ENCODE measurements at regions not wholly inside any gene's neighbourhood (a gene's known extent, or its start where the extent isn't known, plus 50 kb on each side); places are given as distances from the start of the nearest gene placed in this dataset.
A peak's percentile ranks its signal among the peaks of the same experiment; 100 is the strongest.
"Not testable (repeated sequence)": the region's sequence is repeated elsewhere in the genome, so short reads cannot be mapped to it uniquely, and the experiment has no call there.

DNA sequence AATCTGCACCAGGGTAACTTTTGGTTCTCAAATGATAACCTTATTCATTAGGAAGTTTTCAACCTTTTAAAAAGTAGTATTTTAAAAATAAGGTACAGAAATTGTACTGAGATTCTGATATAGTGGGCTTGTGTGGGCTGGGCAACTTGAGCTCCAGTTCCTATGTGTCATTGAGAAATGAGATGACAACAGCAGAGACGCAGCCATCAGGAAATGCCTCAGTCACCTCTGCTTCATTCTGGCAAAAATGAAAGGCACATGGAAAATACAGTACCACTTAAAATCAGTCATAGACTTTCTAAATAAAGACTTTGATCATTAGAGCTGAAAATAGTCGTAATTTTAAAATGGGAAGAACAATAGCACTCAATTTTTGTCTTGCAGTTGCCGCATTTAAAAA is 480.2 kb downstream of the PLK2 start:
- DNase-seq (ENCODE audit: low spot score), result no peak
- H4K8ac ChIP-seq (ENCODE audit: low read depth, low read length), result no peak overlapping the region
- whole genome bisulfite sequencing, 2 donors (ENCODE audit: extremely low coverage in 2 of 2, insufficient read length in 2 of 2, insufficient replicate concordance in 1 of 2), result no CpG with 5 or more reads among the region's 3 CpGs
- H3K9ac ChIP-seq (ENCODE audit: low read depth, low read length, poor library complexity), result no peak overlapping the region
- H2BK15ac ChIP-seq (ENCODE audit: low read length), result no peak overlapping the region
- no peak overlapping the region for H4K91ac ChIP-seq (ENCODE audit: low read depth, low read length, poor library complexity)
- no peaks in the 10 kb centered on the region for H3K36me3 ChIP-seq (replicated peaks in 1 of 2; ENCODE audit: control insufficient read depth in 2 of 2, insufficient read depth in 2 of 2, low read length in 2 of 2)
- no peaks in the 10 kb centered on the region for H3K27me3 ChIP-seq (ENCODE audit: control insufficient read depth in 3 of 3, insufficient read depth in 3 of 3, low read depth in 1 of 3, low read length in 3 of 3)
- H3K4me1 ChIP-seq (ENCODE audit: control insufficient read depth in 2 of 2, insufficient read depth in 1 of 2, low read depth in 1 of 2, low read length in 2 of 2), result no peaks in the 10 kb centered on the region
- no peak overlapping the region for H3K23ac ChIP-seq (ENCODE audit: low read depth, low read length, poor library complexity)
- H3K27ac ChIP-seq (replicated peaks; ENCODE audit: low read length), result no peak overlapping the region
- no peak overlapping the region for H2AK5ac ChIP-seq (ENCODE audit: low read depth, low read length)
- no peak overlapping the region for H3K18ac ChIP-seq (ENCODE audit: low read length)
- H2BK5ac ChIP-seq (ENCODE audit: low read length), result no peak overlapping the region
- no peak overlapping the region for H3K4me3 ChIP-seq (ENCODE audit: low read length in 2 of 2)
- no peaks in the 10 kb centered on the region for H3K79me1 ChIP-seq (ENCODE audit: low read depth, low read length)
- H3K9me3 ChIP-seq (replicated peaks in 1 of 2; ENCODE audit: control insufficient read depth in 2 of 2, insufficient read depth in 1 of 2, low read depth in 1 of 2, low read length in 2 of 2), result no peaks in the 10 kb centered on the region
- no peak overlapping the region for H3K14ac ChIP-seq (ENCODE audit: low read length)
- H2BK120ac ChIP-seq (ENCODE audit: low read depth, low read length), result no peak overlapping the region
- H3K4me2 ChIP-seq (ENCODE audit: insufficient read depth, low read length, poor library complexity, severe bottlenecking), result no peak overlapping the region
- no peak overlapping the region for H3K4ac ChIP-seq (ENCODE audit: low read length)
- H2AFZ ChIP-seq (ENCODE audit: low read length), result no peak overlapping the region
- no peak overlapping the region for H2BK12ac ChIP-seq (ENCODE audit: low read length)

DNA sequence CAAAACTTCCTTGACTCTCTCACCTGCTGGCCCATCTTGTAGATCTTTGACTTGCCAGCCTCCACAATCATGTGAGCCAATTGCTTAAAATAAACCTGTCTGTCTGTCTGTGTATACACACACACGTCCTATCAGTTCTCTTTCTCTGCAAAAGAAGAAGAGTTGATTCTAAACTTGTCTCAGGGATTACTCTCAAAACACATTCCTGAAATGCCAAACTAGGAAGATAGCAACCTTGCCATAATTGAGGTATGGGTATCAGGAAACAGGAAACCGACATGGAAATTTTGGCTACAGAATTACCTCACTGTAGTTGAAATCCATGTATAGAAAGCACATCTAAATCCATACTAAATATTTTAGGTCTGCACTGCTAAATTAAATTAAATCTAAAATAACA is 483.4 kb downstream of the PLK2 start:
- Histone ChIP-seq H2BK15ac (ENCODE audit: low read length) (no peak overlapping the region), H2BK120ac (ENCODE audit: low read depth, low read length) (no peak overlapping the region), H3K4me1 (ENCODE audit: control insufficient read depth in 2 of 2, insufficient read depth in 1 of 2, low read depth in 1 of 2, low read length in 2 of 2) (no peaks in the 10 kb centered on the region), H3K18ac (ENCODE audit: low read length) (no peak overlapping the region), H3K4me2 (ENCODE audit: insufficient read depth, low read length, poor library complexity, severe bottlenecking) (no peak overlapping the region), H2BK5ac (ENCODE audit: low read length) (no peak overlapping the region), H3K14ac (ENCODE audit: low read length) (no peak overlapping the region), H3K27me3 (ENCODE audit: control insufficient read depth in 3 of 3, insufficient read depth in 3 of 3, low read depth in 1 of 3, low read length in 3 of 3) (no peaks in the 10 kb centered on the region), H3K9me3 (replicated peaks in 1 of 2; ENCODE audit: control insufficient read depth in 2 of 2, insufficient read depth in 1 of 2, low read depth in 1 of 2, low read length in 2 of 2) (no peaks in the 10 kb centered on the region), H2BK12ac (ENCODE audit: low read length) (no peak overlapping the region), H3K36me3 (replicated peaks in 1 of 2; ENCODE audit: control insufficient read depth in 2 of 2, insufficient read depth in 2 of 2, low read length in 2 of 2) (no peaks in the 10 kb centered on the region), H3K27ac (replicated peaks; ENCODE audit: low read length) (no peak overlapping the region), H2AK5ac (ENCODE audit: low read depth, low read length) (no peak overlapping the region), H3K79me1 (ENCODE audit: low read depth, low read length) (no peaks in the 10 kb centered on the region), H3K4me3 (ENCODE audit: low read length in 2 of 2) (no peak overlapping the region), H3K9ac (ENCODE audit: low read depth, low read length, poor library complexity) (no peak overlapping the region), H2AFZ (ENCODE audit: low read length) (no peak overlapping the region), H4K8ac (ENCODE audit: low read depth, low read length) (no peak overlapping the region), H4K91ac (ENCODE audit: low read depth, low read length, poor library complexity) (no peak overlapping the region), H3K23ac (ENCODE audit: low read depth, low read length, poor library complexity) (no peak overlapping the region), H3K4ac (ENCODE audit: low read length) (no peak overlapping the region)
- DNase-seq (ENCODE audit: low spot score), result no peak
- no CpG with 5 or more reads among the region's 2 CpGs for WGBS, 2 donors (ENCODE audit: extremely low coverage in 2 of 2, insufficient read length in 2 of 2, insufficient replicate concordance in 1 of 2)

DNA sequence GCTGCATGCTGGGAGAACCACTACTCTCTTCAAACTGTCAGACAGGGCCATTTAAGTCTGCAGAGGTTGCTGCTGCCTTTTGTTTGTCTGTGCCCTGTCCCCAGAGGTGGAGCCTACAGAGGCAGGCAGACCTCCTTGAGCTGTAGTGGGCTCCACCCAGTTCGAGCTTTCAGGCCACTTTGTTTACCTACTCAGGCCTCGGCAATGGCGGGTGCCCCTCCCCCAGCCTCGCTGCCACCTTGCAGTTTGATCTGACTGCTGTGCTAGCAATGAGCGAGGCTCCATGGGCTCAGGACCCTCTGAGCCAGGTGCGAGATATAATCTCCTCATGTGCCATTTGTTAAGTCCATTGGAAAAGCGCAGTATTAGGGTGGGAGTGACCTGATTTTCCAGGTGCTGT is 487.8 kb downstream of the PLK2 start:
- H3K9me3 ChIP-seq (replicated peaks in 1 of 2; ENCODE audit: control insufficient read depth in 2 of 2, insufficient read depth in 1 of 2, low read depth in 1 of 2, low read length in 2 of 2); H3K18ac ChIP-seq (ENCODE audit: low read length); H2AFZ ChIP-seq (ENCODE audit: low read length); H3K27me3 ChIP-seq (ENCODE audit: control insufficient read depth in 3 of 3, insufficient read depth in 3 of 3, low read depth in 1 of 3, low read length in 3 of 3); H3K4ac ChIP-seq (ENCODE audit: low read length); H2BK15ac ChIP-seq (ENCODE audit: low read length); H3K4me3 ChIP-seq (ENCODE audit: low read length in 2 of 2); H4K8ac ChIP-seq (ENCODE audit: low read depth, low read length); H2BK12ac ChIP-seq (ENCODE audit: low read length); H4K91ac ChIP-seq (ENCODE audit: low read depth, low read length, poor library complexity); H3K4me1 ChIP-seq (ENCODE audit: control insufficient read depth in 2 of 2, insufficient read depth in 1 of 2, low read depth in 1 of 2, low read length in 2 of 2); H2AK5ac ChIP-seq (ENCODE audit: low read depth, low read length); H3K36me3 ChIP-seq (replicated peaks in 1 of 2; ENCODE audit: control insufficient read depth in 2 of 2, insufficient read depth in 2 of 2, low read length in 2 of 2); H3K14ac ChIP-seq (ENCODE audit: low read length); DNase-seq (ENCODE audit: low spot score); H3K27ac ChIP-seq (replicated peaks; ENCODE audit: low read length); H3K9ac ChIP-seq (ENCODE audit: low read depth, low read length, poor library complexity); H3K23ac ChIP-seq (ENCODE audit: low read depth, low read length, poor library complexity); H3K79me1 ChIP-seq (ENCODE audit: low read depth, low read length); H2BK120ac ChIP-seq (ENCODE audit: low read depth, low read length); H3K4me2 ChIP-seq (ENCODE audit: insufficient read depth, low read length, poor library complexity, severe bottlenecking); H2BK5ac ChIP-seq (ENCODE audit: low read length): not testable (repeated sequence)
- WGBS, 2 donors (ENCODE audit: extremely low coverage in 2 of 2, insufficient read length in 2 of 2, insufficient replicate concordance in 1 of 2), result no CpG with 5 or more reads among the region's 7 CpGs

DNA sequence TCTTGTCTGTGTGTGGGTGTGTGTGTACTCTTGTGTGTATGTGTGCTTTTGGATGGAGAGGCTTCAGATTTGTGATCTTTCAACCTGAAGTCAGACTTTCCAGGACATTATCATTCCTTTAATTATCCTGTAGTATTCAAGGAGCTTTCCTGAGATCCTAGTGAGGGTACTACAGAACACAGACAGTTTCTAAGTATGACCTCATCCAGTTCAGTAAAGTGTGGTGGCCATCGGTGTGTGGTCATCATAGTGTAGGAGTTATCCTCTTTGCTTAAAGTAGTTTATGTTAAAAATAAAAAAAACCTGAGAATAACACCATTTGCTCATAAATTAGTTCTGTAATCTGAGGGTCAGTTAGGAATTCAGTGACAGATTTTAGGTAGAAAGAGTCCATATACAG is 478.0 kb upstream of the ACTBL2 start:
- Histone ChIP-seq H3K36me3 (replicated peaks in 1 of 2; ENCODE audit: control insufficient read depth in 2 of 2, insufficient read depth in 2 of 2, low read length in 2 of 2) (no peaks in the 10 kb centered on the region), H4K91ac (ENCODE audit: low read depth, low read length, poor library complexity) (no peak overlapping the region), H3K9ac (ENCODE audit: low read depth, low read length, poor library complexity) (no peak overlapping the region)

More for the DNA sequence above, 478.0 kb upstream of the ACTBL2 start:
- DNase-seq (ENCODE audit: low spot score), result no peak
- no peaks in the 10 kb centered on the region for H3K27me3 ChIP-seq (ENCODE audit: control insufficient read depth in 3 of 3, insufficient read depth in 3 of 3, low read depth in 1 of 3, low read length in 3 of 3)
- H3K4me1 ChIP-seq (ENCODE audit: control insufficient read depth in 2 of 2, insufficient read depth in 1 of 2, low read depth in 1 of 2, low read length in 2 of 2), result no peaks in the 10 kb centered on the region
- no peak overlapping the region for H2BK120ac ChIP-seq (ENCODE audit: low read depth, low read length)
- H3K23ac ChIP-seq (ENCODE audit: low read depth, low read length, poor library complexity), result no peak overlapping the region
- no peak overlapping the region for H2AK5ac ChIP-seq (ENCODE audit: low read depth, low read length)
- no peak overlapping the region for H2BK5ac ChIP-seq (ENCODE audit: low read length)
- no peak overlapping the region for H2BK12ac ChIP-seq (ENCODE audit: low read length)
- WGBS, 2 donors (ENCODE audit: extremely low coverage in 2 of 2, insufficient read length in 2 of 2, insufficient replicate concordance in 1 of 2), result no CpG with 5 or more reads among the region's 1 CpG
- no peaks in the 10 kb centered on the region for H3K79me1 ChIP-seq (ENCODE audit: low read depth, low read length)
- no peak overlapping the region for H4K8ac ChIP-seq (ENCODE audit: low read depth, low read length)
- no peak overlapping the region for H2BK15ac ChIP-seq (ENCODE audit: low read length)
- no peak overlapping the region for H3K18ac ChIP-seq (ENCODE audit: low read length)
- no peak overlapping the region for H3K4me2 ChIP-seq (ENCODE audit: insufficient read depth, low read length, poor library complexity, severe bottlenecking)
- H2AFZ ChIP-seq (ENCODE audit: low read length), result peak overlapping the region; percentile 76
- H3K14ac ChIP-seq (ENCODE audit: low read length), result no peak overlapping the region
- no peak overlapping the region for H3K4me3 ChIP-seq (ENCODE audit: low read length in 2 of 2)
- peaks cover 4 to 5% of the 10 kb centered on the region in 2 donors for H3K9me3 ChIP-seq (replicated peaks in 1 of 2; ENCODE audit: control insufficient read depth in 2 of 2, insufficient read depth in 1 of 2, low read depth in 1 of 2, low read length in 2 of 2)
- no peak overlapping the region for H3K27ac ChIP-seq (replicated peaks; ENCODE audit: low read length)
- no peak overlapping the region for H3K4ac ChIP-seq (ENCODE audit: low read length)

Measured in neuronal stem cell (in vitro differentiated cells).